ENCODE measurements at regions not wholly inside any gene's neighbourhood (a gene's known extent, or its start where the extent isn't known, plus 50 kb on each side); places are given as distances from the start of the nearest gene placed in this dataset.

DNA sequence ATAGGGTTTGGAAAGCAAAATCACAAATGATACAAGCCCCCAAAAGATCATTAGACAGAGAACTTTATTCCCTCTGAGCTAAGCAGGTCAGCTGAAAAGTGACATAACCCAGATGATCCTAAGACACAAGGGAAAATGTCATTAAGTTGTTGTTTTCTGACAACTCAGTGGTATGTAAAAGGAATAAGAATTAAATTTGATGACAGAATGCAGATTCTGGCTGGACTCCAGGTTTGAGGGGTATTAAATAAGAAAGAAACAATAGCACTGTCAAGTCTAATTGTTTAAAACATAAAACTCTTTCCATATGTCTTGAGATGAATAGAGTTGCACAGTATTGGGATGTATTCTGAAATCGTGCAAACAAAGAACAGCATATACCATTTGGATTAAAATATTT is 429.9 kb downstream of the CAAP1 start:
- H3K9me3 ChIP-seq (ENCODE audit: control insufficient read depth, low read length): peaks cover 2% of the 10 kb centered on the region
- no peaks in the 10 kb centered on the region for H3K4me1 ChIP-seq (ENCODE audit: control insufficient read depth in 1 of 2, insufficient read depth in 2 of 2, low read length in 2 of 2)
- H3K4me3 ChIP-seq (ENCODE audit: low read length in 2 of 2): no peak overlapping the region
- H3K27ac ChIP-seq (ENCODE audit: low read depth in 1 of 2, low read length in 2 of 2): no peak overlapping the region
- DNase-seq: no peak
- ATAC-seq (ENCODE audit: low FRiP score): no peak
- H3K36me3 ChIP-seq (ENCODE audit: control insufficient read depth in 1 of 2, insufficient read depth in 2 of 2, low read length in 1 of 2): no peaks in the 10 kb centered on the region
- intact Hi-C loops (cut with DNase I): no loop called here
- H3K27me3 ChIP-seq (ENCODE audit: control insufficient read depth in 1 of 2, insufficient read depth in 2 of 2, low read length in 1 of 2): no peaks in the 10 kb centered on the region
- WGBS, 2 donors: 65 to 78% methylated on average over 1 of the region's 1 CpG

DNA sequence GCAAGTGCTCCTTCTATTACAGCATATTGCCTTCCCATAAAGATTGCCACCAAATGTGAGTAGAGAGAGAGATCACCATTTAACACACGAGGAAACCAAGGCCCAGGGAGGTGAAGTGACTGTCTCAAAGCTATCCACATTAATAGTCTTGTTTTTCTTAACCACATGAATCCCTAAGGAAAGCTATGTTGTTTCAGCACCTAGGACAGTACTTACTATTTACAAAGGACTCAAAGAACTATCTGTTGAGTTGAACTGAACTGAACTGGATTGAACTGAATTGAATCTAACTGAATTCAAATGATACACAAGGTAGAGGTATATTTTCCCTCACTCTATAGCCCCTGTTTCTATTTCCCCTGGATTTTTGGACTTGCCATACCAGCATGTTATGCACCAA is 430.4 kb downstream of the CAAP1 start:
- H3K4me3 ChIP-seq (ENCODE audit: low read length in 2 of 2): no peak overlapping the region
- H3K4me1 ChIP-seq (ENCODE audit: control insufficient read depth in 1 of 2, insufficient read depth in 2 of 2, low read length in 2 of 2): no peaks in the 10 kb centered on the region
- H3K9me3 ChIP-seq (ENCODE audit: control insufficient read depth, low read length): peaks cover 2% of the 10 kb centered on the region
- no peak for DNase-seq
- H3K27me3 ChIP-seq (ENCODE audit: control insufficient read depth in 1 of 2, insufficient read depth in 2 of 2, low read length in 1 of 2): no peaks in the 10 kb centered on the region
- ATAC-seq (ENCODE audit: low FRiP score): no peak
- 40 to 46% methylated on average over 1 of the region's 1 CpG for WGBS, 2 donors
- intact Hi-C loops (cut with DNase I): no loop called here
- H3K27ac ChIP-seq (ENCODE audit: low read depth in 1 of 2, low read length in 2 of 2): no peak overlapping the region
- no peaks in the 10 kb centered on the region for H3K36me3 ChIP-seq (ENCODE audit: control insufficient read depth in 1 of 2, insufficient read depth in 2 of 2, low read length in 1 of 2)

- H3K4me1 ChIP-seq (ENCODE audit: control insufficient read depth in 1 of 2, insufficient read depth in 2 of 2, low read length in 2 of 2): no peaks in the 10 kb centered on the region
- peaks cover 2% of the 10 kb centered on the region for H3K9me3 ChIP-seq (ENCODE audit: control insufficient read depth, low read length)
- H3K27ac ChIP-seq (ENCODE audit: low read depth in 1 of 2, low read length in 2 of 2): no peak overlapping the region
- H3K27me3 ChIP-seq (ENCODE audit: control insufficient read depth in 1 of 2, insufficient read depth in 2 of 2, low read length in 1 of 2): no peaks in the 10 kb centered on the region
- no peak overlapping the region for H3K4me3 ChIP-seq (ENCODE audit: low read length in 2 of 2)
- no peaks in the 10 kb centered on the region for H3K36me3 ChIP-seq (ENCODE audit: control insufficient read depth in 1 of 2, insufficient read depth in 2 of 2, low read length in 1 of 2)
- WGBS, 2 donors: 16 to 17% methylated on average over 1 of the region's 1 CpG
- intact Hi-C loops (cut with DNase I): no loop called here
- no peak for ATAC-seq (ENCODE audit: low FRiP score)
- no peak for DNase-seq
Observed at GRCh38 chr9:26460624-26461023, 432.0 kb downstream of the CAAP1 start.

- Histone ChIP-seq H3K4me3 (ENCODE audit: low read length in 2 of 2) (no peak overlapping the region), H3K9me3 (ENCODE audit: control insufficient read depth, low read length) (no peaks in the 10 kb centered on the region), H3K36me3 (ENCODE audit: control insufficient read depth in 1 of 2, insufficient read depth in 2 of 2, low read length in 1 of 2) (no peaks in the 10 kb centered on the region), H3K4me1 (ENCODE audit: control insufficient read depth in 1 of 2, insufficient read depth in 2 of 2, low read length in 2 of 2) (no peaks in the 10 kb centered on the region), H3K27me3 (ENCODE audit: control insufficient read depth in 1 of 2, insufficient read depth in 2 of 2, low read length in 1 of 2) (no peaks in the 10 kb centered on the region), H3K27ac (ENCODE audit: low read depth in 1 of 2, low read length in 2 of 2) (no peak overlapping the region)
- WGBS, 2 donors: 68 to 76% methylated on average over 2 of the region's 2 CpGs
- ATAC-seq (ENCODE audit: low FRiP score) (no peak), DNase-seq (no peak)
- intact Hi-C loops (cut with DNase I): no loop called here
Observed at GRCh38 chr9:26459959-26460358, 432.6 kb downstream of the CAAP1 start.

GRCh38 chr9:26458054-26458453 is 434.5 kb downstream of the CAAP1 start:
- Histone ChIP-seq H3K4me1 (ENCODE audit: control insufficient read depth in 1 of 2, insufficient read depth in 2 of 2, low read length in 2 of 2) (no peaks in the 10 kb centered on the region), H3K4me3 (ENCODE audit: low read length in 2 of 2) (no peak overlapping the region), H3K36me3 (ENCODE audit: control insufficient read depth in 1 of 2, insufficient read depth in 2 of 2, low read length in 1 of 2) (no peaks in the 10 kb centered on the region), H3K9me3 (ENCODE audit: control insufficient read depth, low read length) (no peaks in the 10 kb centered on the region), H3K27me3 (ENCODE audit: control insufficient read depth in 1 of 2, insufficient read depth in 2 of 2, low read length in 1 of 2) (no peaks in the 10 kb centered on the region), H3K27ac (ENCODE audit: low read depth in 1 of 2, low read length in 2 of 2) (no peak overlapping the region)
- DNase-seq (no peak), ATAC-seq (ENCODE audit: low FRiP score) (no peak)
- intact Hi-C loops (cut with DNase I): no loop called here

- Histone ChIP-seq H3K36me3 (ENCODE audit: control insufficient read depth in 1 of 2, insufficient read depth in 2 of 2, low read length in 1 of 2) (no peaks in the 10 kb centered on the region), H3K4me1 (ENCODE audit: control insufficient read depth in 1 of 2, insufficient read depth in 2 of 2, low read length in 2 of 2) (no peaks in the 10 kb centered on the region), H3K4me3 (ENCODE audit: low read length in 2 of 2) (no peak overlapping the region), H3K9me3 (ENCODE audit: control insufficient read depth, low read length) (no peaks in the 10 kb centered on the region), H3K27me3 (ENCODE audit: control insufficient read depth in 1 of 2, insufficient read depth in 2 of 2, low read length in 1 of 2) (no peaks in the 10 kb centered on the region), H3K27ac (ENCODE audit: low read depth in 1 of 2, low read length in 2 of 2) (no peak overlapping the region)
- 51 to 61% methylated on average over 3 of the region's 3 CpGs for WGBS, 2 donors
- ATAC-seq (ENCODE audit: low FRiP score): no peak
- DNase-seq: no peak
- intact Hi-C loops (cut with DNase I): no loop called here
Observed at GRCh38 chr9:26457151-26457550, 435.5 kb downstream of the CAAP1 start.

- Histone ChIP-seq H3K27ac (ENCODE audit: low read depth in 1 of 2, low read length in 2 of 2) (no peak overlapping the region), H3K4me3 (ENCODE audit: low read length in 2 of 2) (no peak overlapping the region), H3K9me3 (ENCODE audit: control insufficient read depth, low read length) (no peaks in the 10 kb centered on the region), H3K36me3 (ENCODE audit: control insufficient read depth in 1 of 2, insufficient read depth in 2 of 2, low read length in 1 of 2) (no peaks in the 10 kb centered on the region), H3K4me1 (ENCODE audit: control insufficient read depth in 1 of 2, insufficient read depth in 2 of 2, low read length in 2 of 2) (no peaks in the 10 kb centered on the region), H3K27me3 (ENCODE audit: control insufficient read depth in 1 of 2, insufficient read depth in 2 of 2, low read length in 1 of 2) (no peaks in the 10 kb centered on the region)
- no peak for ATAC-seq (ENCODE audit: low FRiP score)
- DNase-seq: no peak
- intact Hi-C loops (cut with DNase I): no loop called here
- 90% methylated on average over 3 of the region's 3 CpGs for WGBS, 2 donors
Observed at GRCh38 chr9:26439061-26439624, 453.5 kb downstream of the CAAP1 start.

GRCh38 chr9:26437056-26437711 is 455.4 kb downstream of the CAAP1 start:
- no peak for ATAC-seq (ENCODE audit: low FRiP score)
- no peak for DNase-seq
- WGBS, 2 donors: 8 to 12% methylated on average over 1 of the region's 1 CpG
- Histone ChIP-seq H3K36me3 (ENCODE audit: control insufficient read depth in 1 of 2, insufficient read depth in 2 of 2, low read length in 1 of 2) (no peaks in the 10 kb centered on the region), H3K4me1 (ENCODE audit: control insufficient read depth in 1 of 2, insufficient read depth in 2 of 2, low read length in 2 of 2) (no peaks in the 10 kb centered on the region), H3K27me3 (ENCODE audit: control insufficient read depth in 1 of 2, insufficient read depth in 2 of 2, low read length in 1 of 2) (no peaks in the 10 kb centered on the region), H3K9me3 (ENCODE audit: control insufficient read depth, low read length) (no peaks in the 10 kb centered on the region), H3K4me3 (ENCODE audit: low read length in 2 of 2) (no peak overlapping the region), H3K27ac (ENCODE audit: low read depth in 1 of 2, low read length in 2 of 2) (no peak overlapping the region)
- intact Hi-C loops (cut with DNase I): no loop called here

DNA sequence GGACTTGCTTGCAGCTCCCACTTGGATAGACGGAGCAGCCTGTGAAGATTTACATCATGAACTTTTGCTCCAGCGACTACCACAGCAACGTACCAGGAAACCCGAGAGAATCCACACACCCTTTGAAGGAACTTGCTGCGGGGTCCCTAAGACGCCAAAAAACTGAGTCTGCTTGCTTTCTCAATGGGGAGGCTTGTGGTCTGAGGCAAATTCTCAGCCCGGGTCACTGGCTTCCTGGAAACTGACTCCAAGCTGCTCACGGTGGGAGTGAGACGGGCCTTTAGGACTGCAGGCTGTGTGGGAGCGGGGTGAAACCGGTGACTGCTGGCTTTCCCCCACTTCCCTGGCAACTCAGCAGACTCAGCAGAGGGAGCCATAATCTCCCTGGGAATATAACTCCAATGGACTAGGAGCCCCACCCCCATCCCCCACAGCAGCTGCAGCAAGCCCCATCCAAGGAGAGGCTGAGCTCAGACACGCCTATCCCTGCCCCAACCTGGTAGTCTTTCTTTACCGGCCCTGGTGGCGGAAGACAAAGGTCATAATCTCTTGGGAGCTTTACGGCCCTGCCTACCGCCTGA is 466.0 kb downstream of the CAAP1 start:
- H3K27me3 ChIP-seq (ENCODE audit: control insufficient read depth in 1 of 2, insufficient read depth in 2 of 2, low read length in 1 of 2): no peaks in the 10 kb centered on the region
- 88% methylated on average over 16 of the region's 16 CpGs for WGBS, 2 donors
- intact Hi-C loops (cut with DNase I): no loop called here
- H3K27ac ChIP-seq (ENCODE audit: low read depth in 1 of 2, low read length in 2 of 2): no peak overlapping the region
- DNase-seq (peak in 1 of 2 donors; percentile 45), ATAC-seq (ENCODE audit: low FRiP score) (no peak)
- H3K36me3 ChIP-seq (ENCODE audit: control insufficient read depth in 1 of 2, insufficient read depth in 2 of 2, low read length in 1 of 2): no peaks in the 10 kb centered on the region
- H3K4me1 ChIP-seq (ENCODE audit: control insufficient read depth in 1 of 2, insufficient read depth in 2 of 2, low read length in 2 of 2): no peaks in the 10 kb centered on the region
- no peak overlapping the region for H3K4me3 ChIP-seq (ENCODE audit: low read length in 2 of 2)
- H3K9me3 ChIP-seq (ENCODE audit: control insufficient read depth, low read length): no peaks in the 10 kb centered on the region

Data from aorta (tissue), 5 donors.